GM12891 (cell line): ENCODE measurements at regions not wholly inside any gene's neighbourhood (a gene's known extent, or its start where the extent isn't known, plus 50 kb on each side); places are given as distances from the start of the nearest gene placed in this dataset.

Experiments used
- DNase-seq: peaks from one replicate; pipeline ENCODE4 v3.0.0; 2011; ENCODE audit warnings: low spot score; ENCODE audit not compliant: insufficient read length
- FAIRE-seq: peaks from 2 replicates; lab custom pipeline; 2011; peaks lifted over from hg19 to GRCh38; lab: Jason Lieb, UNC
- PAX5 ChIP-seq: IDR thresholded peaks from 2 replicates; pipeline ENCODE4 v1.6.1; 2011; ENCODE audit warnings: low read length, moderate library complexity, mild to moderate bottlenecking; ENCODE audit not compliant: insufficient read depth, severe bottlenecking
- POLR2A ChIP-seq: IDR thresholded peaks from 2 replicates; pipeline ENCODE4 v1.6.1; 2011; ENCODE audit warnings: low read depth, low read length, control low read depth
- POLR2AphosphoS5 ChIP-seq: IDR thresholded peaks from 2 replicates; pipeline ENCODE4 v1.6.1; 2011; ENCODE audit warnings: low read depth, low read length, control low read depth
- POU2F2 ChIP-seq: IDR thresholded peaks from 2 replicates; pipeline ENCODE4 v1.6.1; 2011; ENCODE audit warnings: low read depth, mild to moderate bottlenecking, control low read depth, low read length, moderate library complexity
- SPI1 ChIP-seq: IDR thresholded peaks from 2 replicates; pipeline ENCODE4 v1.6.1; 2011; ENCODE audit warnings: low read depth, low read length, control low read depth
- TAF1 ChIP-seq: IDR thresholded peaks from 2 replicates; pipeline ENCODE4 v1.6.1; 2011; ENCODE audit warnings: low read depth, low read length, control low read depth

- no peak for TF ChIP-seq SPI1
- no peak for TF ChIP-seq TAF1
- no peak for TF ChIP-seq POU2F2
- no peak for TF ChIP-seq POLR2AphosphoS5
- no peak for TF ChIP-seq PAX5
- no peak for TF ChIP-seq POLR2A
- no peak for DNase-seq
- no peak for FAIRE-seq
These were observed 567.1 kb upstream of the POU3F3 start for GRCh38 chr2:104286841-104287240.

GRCh38 chr2:104289651-104290565 lies 564.0 kb upstream of the POU3F3 start:
- TF ChIP-seq SPI1 = no peak
- TF ChIP-seq TAF1 = no peak
- no peak for TF ChIP-seq PAX5
- no peak for TF ChIP-seq POLR2A
- no peak for TF ChIP-seq POU2F2
- TF ChIP-seq POLR2AphosphoS5 = no peak
- no peak for DNase-seq
- no peak for FAIRE-seq

- FAIRE-seq (no peak), DNase-seq (no peak)
- TF ChIP-seq TAF1 (no peak), POLR2A (no peak), POU2F2 (no peak), PAX5 (no peak), SPI1 (no peak), POLR2AphosphoS5 (no peak)
These were observed 563.4 kb upstream of the POU3F3 start for GRCh38 chr2:104290566-104290891.

- no peak for DNase-seq
- FAIRE-seq = no peak
- no peak for TF ChIP-seq PAX5
- TF ChIP-seq POLR2AphosphoS5 = no peak
- no peak for TF ChIP-seq POU2F2
- no peak for TF ChIP-seq TAF1
- TF ChIP-seq SPI1 = no peak
- no peak for TF ChIP-seq POLR2A
These were observed 541.2 kb upstream of the POU3F3 start for GRCh38 chr2:104312684-104313083.

GRCh38 chr2:104318001-104318665 lies 535.8 kb upstream of the POU3F3 start:
- FAIRE-seq = no peak

GRCh38 chr2:104321116-104321795 lies 532.7 kb upstream of the POU3F3 start:
- no peak for TF ChIP-seq TAF1
- DNase-seq (no peak), FAIRE-seq (no peak)

More at GRCh38 chr2:104318001-104318665, 535.8 kb upstream of the POU3F3 start:
- TF ChIP-seq POLR2AphosphoS5 = no peak
- TF ChIP-seq POU2F2 = no peak
- TF ChIP-seq SPI1 = no peak
- no peak for TF ChIP-seq PAX5
- TF ChIP-seq TAF1 = no peak
- TF ChIP-seq POLR2A = no peak
- no peak for DNase-seq

- TF ChIP-seq POLR2AphosphoS5 (no peak), TAF1 (no peak), SPI1 (no peak), POU2F2 (no peak), POLR2A (no peak), PAX5 (no peak)
- DNase-seq = no peak
- no peak for FAIRE-seq
These were observed 532.0 kb upstream of the POU3F3 start for GRCh38 chr2:104321796-104322349.

GRCh38 chr2:104332731-104333130 lies 521.2 kb upstream of the POU3F3 start:
- FAIRE-seq = no peak
- no peak for DNase-seq
- TF ChIP-seq TAF1 = no peak
- no peak for TF ChIP-seq POU2F2
- TF ChIP-seq POLR2A = no peak
- no peak for TF ChIP-seq PAX5
- TF ChIP-seq SPI1 = no peak
- no peak for TF ChIP-seq POLR2AphosphoS5

- TF ChIP-seq TAF1 (no peak), PAX5 (no peak), POU2F2 (no peak), POLR2AphosphoS5 (no peak), POLR2A (no peak), SPI1 (no peak)
- FAIRE-seq (no peak), DNase-seq (no peak)
These were observed 516.0 kb upstream of the POU3F3 start for GRCh38 chr2:104337869-104338268.
